ENCODE measurements at regions not wholly inside any gene's neighbourhood (a gene's known extent, or its start where the extent isn't known, plus 50 kb on each side); places are given as distances from the start of the nearest gene placed in this dataset.

- TF ChIP-seq, protein P1, sequence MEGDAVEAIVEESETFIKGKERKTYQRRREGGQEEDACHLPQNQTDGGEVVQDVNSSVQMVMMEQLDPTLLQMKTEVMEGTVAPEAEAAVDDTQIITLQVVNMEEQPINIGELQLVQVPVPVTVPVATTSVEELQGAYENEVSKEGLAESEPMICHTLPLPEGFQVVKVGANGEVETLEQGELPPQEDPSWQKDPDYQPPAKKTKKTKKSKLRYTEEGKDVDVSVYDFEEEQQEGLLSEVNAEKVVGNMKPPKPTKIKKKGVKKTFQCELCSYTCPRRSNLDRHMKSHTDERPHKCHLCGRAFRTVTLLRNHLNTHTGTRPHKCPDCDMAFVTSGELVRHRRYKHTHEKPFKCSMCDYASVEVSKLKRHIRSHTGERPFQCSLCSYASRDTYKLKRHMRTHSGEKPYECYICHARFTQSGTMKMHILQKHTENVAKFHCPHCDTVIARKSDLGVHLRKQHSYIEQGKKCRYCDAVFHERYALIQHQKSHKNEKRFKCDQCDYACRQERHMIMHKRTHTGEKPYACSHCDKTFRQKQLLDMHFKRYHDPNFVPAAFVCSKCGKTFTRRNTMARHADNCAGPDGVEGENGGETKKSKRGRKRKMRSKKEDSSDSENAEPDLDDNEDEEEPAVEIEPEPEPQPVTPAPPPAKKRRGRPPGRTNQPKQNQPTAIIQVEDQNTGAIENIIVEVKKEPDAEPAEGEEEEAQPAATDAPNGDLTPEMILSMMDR (IDR thresholded peaks at IDR 0.05) = no peak
- H3K27ac ChIP-seq = peak overlapping the region in 2 of 5 donors; percentile 38 to 65
- H3K9me3 ChIP-seq (replicated peaks in 1 of 3) = no peaks in the 10 kb centered on the region
- no peaks in the 10 kb centered on the region for H3K27me3 ChIP-seq
- no peaks in the 10 kb centered on the region for H3K36me3 ChIP-seq (replicated peaks in 1 of 2)
- peaks cover 0 to 9% of the 10 kb centered on the region in 2 donors for H3K4me1 ChIP-seq (replicated peaks in 1 of 2)
- WGBS, 4 donors = 80 to 85% (median 83%) methylated on average over 13 to 14 of the region's 14 CpGs
- intact Hi-C loops (cut with DNase I) = no loop called here
- peak in 2 of 7 donors; percentile 18 to 62 for DNase-seq
- no peak overlapping the region for H3K4me3 ChIP-seq
Measured at GRCh38 chr21:35324372-35325220, 275.5 kb upstream of the RUNX1 start.

- Histone ChIP-seq H3K36me3 (replicated peaks in 1 of 2) (no peaks in the 10 kb centered on the region), H3K4me3 (no peak overlapping the region), H3K4me1 (replicated peaks in 1 of 2) (peaks cover 0 to 9% of the 10 kb centered on the region in 2 donors), H3K27me3 (no peaks in the 10 kb centered on the region), H3K27ac (peak overlapping the region in 2 of 5 donors; percentile 38 to 65), H3K9me3 (replicated peaks in 1 of 3) (no peaks in the 10 kb centered on the region)
- 57 to 72% (median 65%) methylated on average over 9 of the region's 9 CpGs for WGBS, 4 donors
- peak in 2 of 7 donors; percentile 20 to 84 for DNase-seq
- intact Hi-C loops (cut with DNase I) = no loop called here
- no peak for TF ChIP-seq POLR2A (IDR thresholded peaks at IDR 0.05)
- TF ChIP-seq, protein P1 (IDR thresholded peaks at IDR 0.05) = no peak
Measured at GRCh38 chr21:35323947-35324346, 274.8 kb upstream of the RUNX1 start.

GRCh38 chr21:35321322-35322200, 272.5 kb upstream of the RUNX1 start:
- no peak for DNase-seq
- Histone ChIP-seq H3K4me3 (no peak overlapping the region), H3K27me3 (no peaks in the 10 kb centered on the region), H3K27ac (no peak overlapping the region), H3K9me3 (replicated peaks in 1 of 3) (no peaks in the 10 kb centered on the region), H3K36me3 (replicated peaks in 1 of 2) (no peaks in the 10 kb centered on the region), H3K4me1 (replicated peaks in 1 of 2) (peaks cover 0 to 9% of the 10 kb centered on the region in 2 donors)
- 55 to 68% (median 66%) methylated on average over 8 of the region's 8 CpGs for WGBS, 4 donors
- intact Hi-C loops (cut with DNase I) = no loop called here
- TF ChIP-seq, protein P1 (IDR thresholded peaks at IDR 0.05) = no peak
- no peak for TF ChIP-seq POLR2A (IDR thresholded peaks at IDR 0.05)

DNA sequence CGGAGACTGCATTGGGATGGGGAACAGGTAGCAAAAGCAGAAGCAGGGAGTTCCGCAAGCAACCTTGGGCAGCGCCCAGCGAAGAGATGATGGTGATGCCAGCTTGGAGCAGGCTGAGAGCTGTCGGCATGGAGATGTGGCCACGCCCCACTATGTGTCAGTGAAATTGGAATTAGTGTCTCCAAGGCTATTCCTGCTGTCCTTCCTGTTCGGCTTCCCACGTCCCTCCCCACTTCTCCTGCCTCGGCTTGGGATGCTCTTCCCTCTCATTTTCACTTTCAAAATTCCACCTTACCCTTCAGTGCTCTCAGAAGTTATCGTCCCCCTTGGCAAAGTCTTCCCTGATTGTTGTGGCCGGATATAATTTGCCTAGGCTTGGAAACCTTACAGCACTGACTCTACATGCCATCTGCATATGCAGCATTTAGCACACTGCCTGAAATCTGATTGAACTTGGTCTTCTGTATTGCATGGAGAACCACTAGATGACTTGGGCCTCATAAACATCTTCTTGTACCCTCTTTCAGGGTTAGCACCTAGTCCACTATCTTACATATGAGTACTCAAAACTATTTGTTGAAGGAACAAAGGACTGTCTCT, 270.7 kb upstream of the RUNX1 start:
- DNase-seq = peak in 1 of 7 donors; percentile 18
- WGBS, 4 donors = 76 to 89% (median 78%) methylated on average over 9 to 11 of the region's 11 CpGs
- intact Hi-C loops (cut with DNase I) = no loop called here
- Histone ChIP-seq H3K9me3 (replicated peaks in 1 of 3) (no peaks in the 10 kb centered on the region), H3K4me3 (no peak overlapping the region), H3K36me3 (replicated peaks in 1 of 2) (no peaks in the 10 kb centered on the region), H3K4me1 (replicated peaks in 1 of 2) (peaks cover 0 to 13% of the 10 kb centered on the region in 2 donors), H3K27ac (no peak overlapping the region), H3K27me3 (no peaks in the 10 kb centered on the region)
- TF ChIP-seq, protein P1 (IDR thresholded peaks at IDR 0.05) = no peak
- TF ChIP-seq POLR2A (IDR thresholded peaks at IDR 0.05) = no peak

Measured in adrenal gland (tissue), 9 donors.